ENCODE measurements at regions not wholly inside any gene's neighbourhood (a gene's known extent, or its start where the extent isn't known, plus 50 kb on each side); places are given as distances from the start of the nearest gene placed in this dataset.

DNA sequence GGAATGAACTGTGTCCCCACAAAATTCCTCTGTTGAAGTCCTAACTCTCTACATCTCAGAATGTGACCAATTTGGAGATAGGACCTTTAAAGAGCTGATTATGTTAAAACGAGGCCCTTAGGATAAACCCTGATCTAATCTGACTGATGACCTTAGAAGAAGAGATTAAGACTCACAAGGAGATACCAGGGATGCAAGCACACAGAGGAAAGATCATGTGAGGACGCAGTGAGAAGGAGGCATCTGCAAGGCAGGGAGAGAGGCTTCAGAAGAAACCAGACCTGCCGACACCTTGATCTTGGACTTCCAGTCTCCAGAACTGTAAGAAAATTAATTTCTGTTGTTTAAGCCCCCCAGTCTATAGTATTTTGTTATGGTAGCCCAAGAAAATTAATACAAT is 94.9 kb upstream of the ZNF800 start:
- no peaks in the 10 kb centered on the region for H3K4me1 ChIP-seq (ENCODE audit: insufficient read depth, low read length)
- no peak overlapping the region for H3K4me2 ChIP-seq (ENCODE audit: low read depth, low read length)
- H3K9ac ChIP-seq (ENCODE audit: insufficient read depth, low read depth, low read length), result no peak overlapping the region
- H3K79me2 ChIP-seq (ENCODE audit: insufficient read depth, low read length), result no peaks in the 10 kb centered on the region
- no peaks in the 10 kb centered on the region for H4K20me1 ChIP-seq (ENCODE audit: insufficient read depth, low read length)
- intact Hi-C loops (cut with micrococcal nuclease; ENCODE audit: unreplicated experiment), result loop anchor here (1.0 kb wide), 1 partner anchor 48 kb away; no protein-coding TSS in a partner anchor
- no peaks in the 10 kb centered on the region for H3K27me3 ChIP-seq (ENCODE audit: control insufficient read depth in 1 of 2, insufficient read depth in 2 of 2, low read length in 2 of 2)
- 15% methylated on average over 3 of the region's 3 CpGs for WGBS (ENCODE audit: low lambda C conversion rate)
- no TSS peak for BruUV-seq (replicated peaks)
- POLR2A ChIA-PET, result no interaction called here
- H2AFZ ChIP-seq (ENCODE audit: low read length), result no peak overlapping the region
- ATAC-seq (no peak), FAIRE-seq (no peak), DNase-seq (ENCODE audit: low spot score) (no peak)
- CTCF ChIA-PET (ENCODE audit: low intra/inter-chr PET ratio, low total read pairs), result no interaction called here
- no peak overlapping the region for H3K27ac ChIP-seq (ENCODE audit: extremely low read length, insufficient read depth, low read length)
- H3K9me3 ChIP-seq (ENCODE audit: low read length), result no peaks in the 10 kb centered on the region
- no peak overlapping the region for H3K4me3 ChIP-seq (replicated peaks in 1 of 3; ENCODE audit: insufficient read depth in 1 of 3, low read depth in 2 of 3, low read length in 3 of 3)
- no peaks in the 10 kb centered on the region for H3K36me3 ChIP-seq (replicated peaks in 1 of 2; ENCODE audit: control insufficient read depth in 1 of 2, insufficient read depth in 2 of 2, low read length in 2 of 2)
- in situ Hi-C loops (cut with HindIII; ENCODE audit: extremely low pct_ligation_motif_present, low pct_unique_long_range_greater_than_20kb), result no loop called here
- TF ChIP-seq IKZF1 (IDR thresholded peaks at IDR 0.05), result no peak
- no peak for TF ChIP-seq NFKB2 (CRISPR knock-in tag; IDR thresholded peaks at IDR 0.05; ENCODE audit: borderline replicate concordance)
- no peak for TF ChIP-seq XRCC5 (optimal IDR thresholded peaks at IDR 0.05; ENCODE audit: low read length)
- TF ChIP-seq KAT2B (IDR thresholded peaks at IDR 0.05; ENCODE audit: borderline replicate concordance, low read depth, low read length), result no peak
- TF ChIP-seq STAG1 (CRISPR knock-in tag; IDR thresholded peaks at IDR 0.05), result no peak
- no peak for TF ChIP-seq ZNF432 (CRISPR knock-in tag; IDR thresholded peaks at IDR 0.05; ENCODE audit: borderline replicate concordance)
- TF ChIP-seq, protein P1, sequence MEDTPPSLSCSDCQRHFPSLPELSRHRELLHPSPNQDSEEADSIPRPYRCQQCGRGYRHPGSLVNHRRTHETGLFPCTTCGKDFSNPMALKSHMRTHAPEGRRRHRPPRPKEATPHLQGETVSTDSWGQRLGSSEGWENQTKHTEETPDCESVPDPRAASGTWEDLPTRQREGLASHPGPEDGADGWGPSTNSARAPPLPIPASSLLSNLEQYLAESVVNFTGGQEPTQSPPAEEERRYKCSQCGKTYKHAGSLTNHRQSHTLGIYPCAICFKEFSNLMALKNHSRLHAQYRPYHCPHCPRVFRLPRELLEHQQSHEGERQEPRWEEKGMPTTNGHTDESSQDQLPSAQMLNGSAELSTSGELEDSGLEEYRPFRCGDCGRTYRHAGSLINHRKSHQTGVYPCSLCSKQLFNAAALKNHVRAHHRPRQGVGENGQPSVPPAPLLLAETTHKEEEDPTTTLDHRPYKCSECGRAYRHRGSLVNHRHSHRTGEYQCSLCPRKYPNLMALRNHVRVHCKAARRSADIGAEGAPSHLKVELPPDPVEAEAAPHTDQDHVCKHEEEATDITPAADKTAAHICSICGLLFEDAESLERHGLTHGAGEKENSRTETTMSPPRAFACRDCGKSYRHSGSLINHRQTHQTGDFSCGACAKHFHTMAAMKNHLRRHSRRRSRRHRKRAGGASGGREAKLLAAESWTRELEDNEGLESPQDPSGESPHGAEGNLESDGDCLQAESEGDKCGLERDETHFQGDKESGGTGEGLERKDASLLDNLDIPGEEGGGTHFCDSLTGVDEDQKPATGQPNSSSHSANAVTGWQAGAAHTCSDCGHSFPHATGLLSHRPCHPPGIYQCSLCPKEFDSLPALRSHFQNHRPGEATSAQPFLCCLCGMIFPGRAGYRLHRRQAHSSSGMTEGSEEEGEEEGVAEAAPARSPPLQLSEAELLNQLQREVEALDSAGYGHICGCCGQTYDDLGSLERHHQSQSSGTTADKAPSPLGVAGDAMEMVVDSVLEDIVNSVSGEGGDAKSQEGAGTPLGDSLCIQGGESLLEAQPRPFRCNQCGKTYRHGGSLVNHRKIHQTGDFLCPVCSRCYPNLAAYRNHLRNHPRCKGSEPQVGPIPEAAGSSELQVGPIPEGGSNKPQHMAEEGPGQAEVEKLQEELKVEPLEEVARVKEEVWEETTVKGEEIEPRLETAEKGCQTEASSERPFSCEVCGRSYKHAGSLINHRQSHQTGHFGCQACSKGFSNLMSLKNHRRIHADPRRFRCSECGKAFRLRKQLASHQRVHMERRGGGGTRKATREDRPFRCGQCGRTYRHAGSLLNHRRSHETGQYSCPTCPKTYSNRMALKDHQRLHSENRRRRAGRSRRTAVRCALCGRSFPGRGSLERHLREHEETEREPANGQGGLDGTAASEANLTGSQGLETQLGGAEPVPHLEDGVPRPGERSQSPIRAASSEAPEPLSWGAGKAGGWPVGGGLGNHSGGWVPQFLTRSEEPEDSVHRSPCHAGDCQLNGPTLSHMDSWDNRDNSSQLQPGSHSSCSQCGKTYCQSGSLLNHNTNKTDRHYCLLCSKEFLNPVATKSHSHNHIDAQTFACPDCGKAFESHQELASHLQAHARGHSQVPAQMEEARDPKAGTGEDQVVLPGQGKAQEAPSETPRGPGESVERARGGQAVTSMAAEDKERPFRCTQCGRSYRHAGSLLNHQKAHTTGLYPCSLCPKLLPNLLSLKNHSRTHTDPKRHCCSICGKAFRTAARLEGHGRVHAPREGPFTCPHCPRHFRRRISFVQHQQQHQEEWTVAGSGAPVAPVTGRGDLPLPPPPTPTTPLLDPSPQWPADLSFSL (CRISPR knock-in tag; IDR thresholded peaks at IDR 0.05), result no peak
- TF ChIP-seq NFE2L2 (IDR thresholded peaks at IDR 0.05; ENCODE audit: low read length), result no peak
- no peak for TF ChIP-seq GATAD1 (CRISPR knock-in tag; IDR thresholded peaks at IDR 0.05)
- TF ChIP-seq, protein P2, sequence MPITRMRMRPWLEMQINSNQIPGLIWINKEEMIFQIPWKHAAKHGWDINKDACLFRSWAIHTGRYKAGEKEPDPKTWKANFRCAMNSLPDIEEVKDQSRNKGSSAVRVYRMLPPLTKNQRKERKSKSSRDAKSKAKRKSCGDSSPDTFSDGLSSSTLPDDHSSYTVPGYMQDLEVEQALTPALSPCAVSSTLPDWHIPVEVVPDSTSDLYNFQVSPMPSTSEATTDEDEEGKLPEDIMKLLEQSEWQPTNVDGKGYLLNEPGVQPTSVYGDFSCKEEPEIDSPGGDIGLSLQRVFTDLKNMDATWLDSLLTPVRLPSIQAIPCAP (CRISPR knock-in tag; IDR thresholded peaks at IDR 0.05; ENCODE audit: low read depth), result no peak
- TF ChIP-seq KMT2B (CRISPR knock-in tag; IDR thresholded peaks at IDR 0.05), result no peak
- TF ChIP-seq GTF2F1 (IDR thresholded peaks at IDR 0.05; ENCODE audit: low read length), result no peak
- no peak for TF ChIP-seq ATRX (CRISPR knock-in tag; IDR thresholded peaks at IDR 0.05; ENCODE audit: borderline replicate concordance)
- TF ChIP-seq, protein P3, sequence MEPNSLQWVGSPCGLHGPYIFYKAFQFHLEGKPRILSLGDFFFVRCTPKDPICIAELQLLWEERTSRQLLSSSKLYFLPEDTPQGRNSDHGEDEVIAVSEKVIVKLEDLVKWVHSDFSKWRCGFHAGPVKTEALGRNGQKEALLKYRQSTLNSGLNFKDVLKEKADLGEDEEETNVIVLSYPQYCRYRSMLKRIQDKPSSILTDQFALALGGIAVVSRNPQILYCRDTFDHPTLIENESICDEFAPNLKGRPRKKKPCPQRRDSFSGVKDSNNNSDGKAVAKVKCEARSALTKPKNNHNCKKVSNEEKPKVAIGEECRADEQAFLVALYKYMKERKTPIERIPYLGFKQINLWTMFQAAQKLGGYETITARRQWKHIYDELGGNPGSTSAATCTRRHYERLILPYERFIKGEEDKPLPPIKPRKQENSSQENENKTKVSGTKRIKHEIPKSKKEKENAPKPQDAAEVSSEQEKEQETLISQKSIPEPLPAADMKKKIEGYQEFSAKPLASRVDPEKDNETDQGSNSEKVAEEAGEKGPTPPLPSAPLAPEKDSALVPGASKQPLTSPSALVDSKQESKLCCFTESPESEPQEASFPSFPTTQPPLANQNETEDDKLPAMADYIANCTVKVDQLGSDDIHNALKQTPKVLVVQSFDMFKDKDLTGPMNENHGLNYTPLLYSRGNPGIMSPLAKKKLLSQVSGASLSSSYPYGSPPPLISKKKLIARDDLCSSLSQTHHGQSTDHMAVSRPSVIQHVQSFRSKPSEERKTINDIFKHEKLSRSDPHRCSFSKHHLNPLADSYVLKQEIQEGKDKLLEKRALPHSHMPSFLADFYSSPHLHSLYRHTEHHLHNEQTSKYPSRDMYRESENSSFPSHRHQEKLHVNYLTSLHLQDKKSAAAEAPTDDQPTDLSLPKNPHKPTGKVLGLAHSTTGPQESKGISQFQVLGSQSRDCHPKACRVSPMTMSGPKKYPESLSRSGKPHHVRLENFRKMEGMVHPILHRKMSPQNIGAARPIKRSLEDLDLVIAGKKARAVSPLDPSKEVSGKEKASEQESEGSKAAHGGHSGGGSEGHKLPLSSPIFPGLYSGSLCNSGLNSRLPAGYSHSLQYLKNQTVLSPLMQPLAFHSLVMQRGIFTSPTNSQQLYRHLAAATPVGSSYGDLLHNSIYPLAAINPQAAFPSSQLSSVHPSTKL (CRISPR knock-in tag; IDR thresholded peaks at IDR 0.05), result no peak
- TF ChIP-seq FOXK1 (CRISPR knock-in tag; IDR thresholded peaks at IDR 0.05; ENCODE audit: borderline replicate concordance, low read depth), result no peak
- TF ChIP-seq ZBTB38 (CRISPR knock-in tag; IDR thresholded peaks at IDR 0.05), result no peak
- TF ChIP-seq GABPA (IDR thresholded peaks at IDR 0.05; ENCODE audit: low read depth, low read length), result no peak
- TF ChIP-seq GABPA (CRISPR knock-in tag; IDR thresholded peaks at IDR 0.05; ENCODE audit: low read depth), result no peak
